ENCODE measurements at regions not wholly inside any gene's neighbourhood (a gene's known extent, or its start where the extent isn't known, plus 50 kb on each side); places are given as distances from the start of the nearest gene placed in this dataset.

- TF ChIP-seq CTCF (conservative IDR thresholded peaks at IDR 0.05; ENCODE audit: low read length): no peak
- H3K4me3 ChIP-seq (ENCODE audit: low read length): no peak overlapping the region
- DNase-seq (ENCODE audit: low read depth): peak; percentile 9
These were observed 104.5 kb downstream of the RBM43 start for GRCh38 chr2:151157000-151157735.

GRCh38 chr2:151156431-151156830 lies 105.2 kb downstream of the RBM43 start:
- no peak overlapping the region for H3K4me3 ChIP-seq (ENCODE audit: low read length)
- TF ChIP-seq CTCF (conservative IDR thresholded peaks at IDR 0.05; ENCODE audit: low read length): no peak
- no peak for DNase-seq (ENCODE audit: low read depth)

- no peak for TF ChIP-seq CTCF (conservative IDR thresholded peaks at IDR 0.05; ENCODE audit: low read length)
- DNase-seq (ENCODE audit: low read depth): no peak
- no peak overlapping the region for H3K4me3 ChIP-seq (ENCODE audit: low read length)
These were observed 108.1 kb downstream of the RBM43 start for GRCh38 chr2:151153601-151154000.

GRCh38 chr2:151150331-151151320 lies 111.0 kb downstream of the RBM43 start:
- DNase-seq (ENCODE audit: low read depth): no peak
- no peak for TF ChIP-seq CTCF (conservative IDR thresholded peaks at IDR 0.05; ENCODE audit: low read length)
- H3K4me3 ChIP-seq (ENCODE audit: low read length): no peak overlapping the region

GRCh38 chr2:151138507-151138906 lies 123.2 kb downstream of the RBM43 start:
- peak; percentile 73 for DNase-seq (ENCODE audit: low read depth)
- no peak overlapping the region for H3K4me3 ChIP-seq (ENCODE audit: low read length)
- TF ChIP-seq CTCF (conservative IDR thresholded peaks at IDR 0.05; ENCODE audit: low read length): no peak

GRCh38 chr2:151137526-151137925 lies 124.1 kb downstream of the RBM43 start:
- no peak overlapping the region for H3K4me3 ChIP-seq (ENCODE audit: low read length)

More at GRCh38 chr2:151137526-151137925, 124.1 kb downstream of the RBM43 start:
- no peak for TF ChIP-seq CTCF (conservative IDR thresholded peaks at IDR 0.05; ENCODE audit: low read length)
- no peak for DNase-seq (ENCODE audit: low read depth)

All from AG10803 (cell line).